IMR-90 (cell line): ENCODE measurements at regions not wholly inside any gene's neighbourhood (a gene's known extent, or its start where the extent isn't known, plus 50 kb on each side); places are given as distances from the start of the nearest gene placed in this dataset.

Experiments used
- ATAC-seq: fragments of 200-7000 bp; cut with Tn5 transposase; 2 replicates; pipeline ENCODE4 v1.9.1; 2020; ENCODE audit warnings: low read depth, mild to moderate bottlenecking, moderate library complexity
- BruUV-seq: library from RNA; stranded (reverse); fragments of 400-500 nt; replicated peaks from 2 replicates; lab custom pipeline; 2021; lab: Mats Ljungman, UMichigan
- CTCF ChIA-PET: fragments of 300-600 bp; formaldehyde crosslinking; extraction: SDS; loops from one replicate; lab custom pipeline; 2021; ENCODE audit warnings: antibody characterized with exemption; lab: Yijun Ruan, JAX
- POLR2A ChIA-PET: fragments of 300-600 bp; sonication (Branson Sonifier 250); formaldehyde crosslinking; loops from one replicate; lab custom pipeline; 2022; ENCODE audit warnings: antibody characterized with exemption; ENCODE audit not compliant: unreplicated experiment; lab: Charles Lee
- DNase-seq: peaks from one replicate; pipeline ENCODE4 v3.0.0; 2013
- H2AFZ ChIP-seq: replicated peaks from 2 replicates; pipeline ENCODE3; 2013; ENCODE audit warnings: low read length, mild to moderate bottlenecking; ENCODE audit not compliant: poor library complexity
- H2AK5ac ChIP-seq: 2 replicates; pipeline ENCODE4 v1.6.1; 2013; ENCODE audit warnings: low read depth, low read length, inconsistent platforms
- H2AK9ac ChIP-seq: replicated peaks from 2 replicates; pipeline ENCODE3; 2013; ENCODE audit warnings: mild to moderate bottlenecking, low read depth, low read length, moderate library complexity; ENCODE audit not compliant: poor library complexity
- H2BK120ac ChIP-seq: 2 replicates; pipeline ENCODE4 v1.6.1; 2013; ENCODE audit warnings: low read depth, low read length, inconsistent platforms
- H2BK15ac ChIP-seq: 3 replicates; pipeline ENCODE4 v1.6.1; 2013; ENCODE audit warnings: low read depth, low read length, inconsistent platforms
- H2BK20ac ChIP-seq: 2 replicates; pipeline ENCODE4 v1.6.1; 2013; ENCODE audit warnings: low read depth, mild to moderate bottlenecking, inconsistent platforms, low read length, moderate library complexity
- H2BK5ac ChIP-seq: 2 replicates; pipeline ENCODE4 v1.6.1; 2013; ENCODE audit warnings: mild to moderate bottlenecking, low read depth, low read length, inconsistent platforms; ENCODE audit not compliant: poor library complexity, severe bottlenecking
- H3K14ac ChIP-seq: replicated peaks from 2 replicates; pipeline ENCODE4 v1.6.1; 2013; ENCODE audit warnings: low read depth, low read length, inconsistent platforms
- H3K18ac ChIP-seq: 2 replicates; pipeline ENCODE4 v1.6.1; 2013; ENCODE audit warnings: low read depth, low read length, control low read depth
- H3K23ac ChIP-seq: 2 replicates; pipeline ENCODE4 v1.6.1; 2013; ENCODE audit warnings: low read depth, low read length, inconsistent platforms
- H3K27ac ChIP-seq: 2 replicates; pipeline ENCODE4 v1.5.1; 2013; ENCODE audit warnings: mild to moderate bottlenecking, control low read depth, low read length; ENCODE audit not compliant: insufficient read depth
- H3K27me3 ChIP-seq: 2 replicates; pipeline ENCODE4 v1.6.1; 2013; ENCODE audit warnings: low read length; ENCODE audit not compliant: control insufficient read depth, insufficient read depth
- H3K36me3 ChIP-seq: 2 replicates; pipeline ENCODE4 v1.6.1; 2013; ENCODE audit warnings: low read length, mixed read lengths; ENCODE audit not compliant: control insufficient read depth, insufficient read depth
- H3K4ac ChIP-seq: 2 replicates; pipeline ENCODE4 v1.6.1; 2013; ENCODE audit warnings: low read depth, low read length, inconsistent platforms
- H3K4me1 ChIP-seq: 2 replicates; pipeline ENCODE4 v1.6.1; 2013; ENCODE audit warnings: low read length, mixed read lengths; ENCODE audit not compliant: control insufficient read depth, insufficient read depth
- H3K4me2 ChIP-seq: 2 replicates; pipeline ENCODE4 v1.6.1; 2013; ENCODE audit warnings: low read depth, mild to moderate bottlenecking, control low read depth, low read length, moderate library complexity
- H3K4me3 ChIP-seq: 2 replicates; pipeline ENCODE4 v1.5.1; 2013; ENCODE audit warnings: low read depth, mild to moderate bottlenecking, control low read depth, low read length, moderate library complexity; ENCODE audit not compliant: insufficient read depth
- H3K56ac ChIP-seq: 2 replicates; pipeline ENCODE4 v1.6.1; 2013; ENCODE audit warnings: low read length, inconsistent platforms; ENCODE audit not compliant: insufficient read depth; ENCODE audit errors: extremely low read depth
- H3K79me1 ChIP-seq, 2 experiments: 2 replicates each; pipeline ENCODE4 v1.6.1; 2013; ENCODE audit warnings: low read length in 2 of 2, inconsistent platforms in 1 of 2, low read depth in 1 of 2
- H3K9ac ChIP-seq: 2 replicates; pipeline ENCODE4 v1.6.1; 2013; ENCODE audit warnings: low read depth, low read length, control low read depth
- H3K9me1 ChIP-seq: 2 replicates; pipeline ENCODE4 v1.6.1; 2013; ENCODE audit warnings: low read length, inconsistent platforms; ENCODE audit not compliant: insufficient read depth
- H3K9me3 ChIP-seq: 2 replicates; pipeline ENCODE4 v1.6.1; 2013; ENCODE audit warnings: low read length; ENCODE audit not compliant: control insufficient read depth, insufficient read depth
- H4K20me1 ChIP-seq: 2 replicates; pipeline ENCODE4 v1.6.1; 2013; ENCODE audit warnings: low read length, inconsistent platforms; ENCODE audit not compliant: insufficient read depth
- H4K5ac ChIP-seq: 2 replicates; pipeline ENCODE4 v1.6.1; 2013; ENCODE audit warnings: mild to moderate bottlenecking, low read depth, low read length, control low read depth
- H4K8ac ChIP-seq, 2 experiments: 2 replicates each; pipeline ENCODE4 v1.6.1; 2013; ENCODE audit warnings: low read depth in 2 of 2, low read length in 2 of 2, control low read depth in 1 of 2, inconsistent platforms in 1 of 2
- H4K91ac ChIP-seq: 2 replicates; pipeline ENCODE4 v1.6.1; 2013; ENCODE audit warnings: low read depth, low read length, inconsistent platforms; ENCODE audit not compliant: insufficient read depth
- BHLHE40 ChIP-seq: fragments of 150-350 bp; IDR thresholded peaks from 2 replicates; pipeline ENCODE4 v1.6.1; 2016; ENCODE audit warnings: mild to moderate bottlenecking, low read depth, low read length
- CEBPB ChIP-seq: IDR thresholded peaks from 2 replicates; pipeline ENCODE4 v1.6.1; 2012; ENCODE audit warnings: low read depth, low read length, improper control_type of control experiment
- CHD1 ChIP-seq: IDR thresholded peaks from 2 replicates; pipeline ENCODE4 v1.6.1; 2012; ENCODE audit warnings: low read depth, low read length, improper control_type of control experiment
- CTCF ChIP-seq: conservative IDR thresholded peaks from 2 replicates; pipeline ENCODE4 v1.5.1; 2012; ENCODE audit warnings: mild to moderate bottlenecking, low read depth, low read length, improper control_type of control experiment
- ELK1 ChIP-seq: fragments of 150-350 bp; IDR thresholded peaks from 2 replicates; pipeline ENCODE4 v1.6.1; 2016; ENCODE audit warnings: low read depth, mild to moderate bottlenecking, low read length, moderate library complexity, borderline replicate concordance
- FOS ChIP-seq: fragments of 150-350 bp; IDR thresholded peaks from 2 replicates; pipeline ENCODE4 v1.6.1; 2016; ENCODE audit warnings: low read depth, low read length
- MAFK ChIP-seq: IDR thresholded peaks from 2 replicates; pipeline ENCODE4 v1.6.1; 2012; ENCODE audit warnings: low read depth, low read length, improper control_type of control experiment
- MAZ ChIP-seq: IDR thresholded peaks from 2 replicates; pipeline ENCODE4 v1.6.1; 2012; ENCODE audit warnings: low read depth, mild to moderate bottlenecking, low read length, improper control_type of control experiment, moderate library complexity, borderline replicate concordance
- MXI1 ChIP-seq: IDR thresholded peaks from 2 replicates; pipeline ENCODE4 v1.6.1; 2012; ENCODE audit warnings: low read depth, mild to moderate bottlenecking, low read length, moderate library complexity, borderline replicate concordance
- NFE2L2 ChIP-seq: fragments of 150-350 bp; IDR thresholded peaks from 2 replicates; pipeline ENCODE4 v1.6.1; 2016; ENCODE audit warnings: low read depth, mild to moderate bottlenecking, low read length
- POLR2A ChIP-seq: IDR thresholded peaks from 2 replicates; pipeline ENCODE4 v1.6.1; 2012; ENCODE audit warnings: mild to moderate bottlenecking, low read depth, low read length
- RAD21 ChIP-seq: IDR thresholded peaks from 2 replicates; pipeline ENCODE4 v1.6.1; 2012; ENCODE audit warnings: low read length, improper control_type of control experiment
- RCOR1 ChIP-seq: IDR thresholded peaks from 2 replicates; pipeline ENCODE4 v1.6.1; 2012; ENCODE audit warnings: mild to moderate bottlenecking, low read length, improper control_type of control experiment; ENCODE audit not compliant: insufficient replicate concordance
- RFX5 ChIP-seq: IDR thresholded peaks from 2 replicates; pipeline ENCODE4 v1.8.0; 2012; ENCODE audit warnings: low read depth, mild to moderate bottlenecking, low read length, moderate library complexity
- SMC3 ChIP-seq: fragments of 150-350 bp; IDR thresholded peaks from 2 replicates; pipeline ENCODE4 v1.6.1; 2016; ENCODE audit warnings: low read depth, mild to moderate bottlenecking, antibody characterized with exemption, low read length, moderate library complexity
- WGBS, 2 experiments: methylation state at CpG; one replicate each; pipeline versions ENCODE4 v1.1.5 to v1.1.7; 2013; ENCODE audit warnings: missing lambda C conversion rate in 2 of 2; ENCODE audit not compliant: insufficient read length in 1 of 2; ENCODE audit errors: extremely low coverage in 2 of 2; 5-methylcytosine and 5-hydroxymethylcytosine counted together
- dilution Hi-C: fragments of 300-500 bp; cut with HindIII; formaldehyde crosslinking; loops from one replicate; pipeline ENCODE4 v1.14.3; 2018; ENCODE audit warnings: low sequenced_read_pairs; ENCODE audit not compliant: unreplicated experiment
- in situ Hi-C: fragments of 300-500 bp; cut with MboI; formaldehyde crosslinking; loops from 3 replicates; pipeline ENCODE4 v1.14.3; 2019; ENCODE audit warnings: low sequenced_read_pairs, inconsistent platforms, mixed read lengths
- intact Hi-C: fragments of 100-400 bp; cut with micrococcal nuclease; formaldehyde crosslinking; loops from 2 replicates; pipeline ENCODE4 v1.10.0; 2022
- TF ChIP-seq, protein P1 (sequence below): fragments of 150-350 bp; IDR thresholded peaks from 2 replicates; pipeline ENCODE4 v1.6.1; 2017; ENCODE audit warnings: mild to moderate bottlenecking, antibody characterized with exemption, low read length, low read depth

GRCh38 chr4:32470087-32470585 lies 1750.0 kb downstream of the PCDH7 start:
- H3K4me1 ChIP-seq = no peaks in the 10 kb centered on the region
- H3K27me3 ChIP-seq = no peaks in the 10 kb centered on the region
- no peak overlapping the region for H2BK15ac ChIP-seq
- no peak overlapping the region for H2AFZ ChIP-seq
- POLR2A ChIA-PET = no interaction called here
- no peak overlapping the region for H3K18ac ChIP-seq
- H4K8ac ChIP-seq = no peak overlapping the region
- no peak overlapping the region for H2BK5ac ChIP-seq
- TF ChIP-seq CHD1 (no peak), CTCF (no peak), FOS (no peak), RCOR1 (no peak), MAFK (no peak), SMC3 (no peak), MAZ (no peak), POLR2A (no peak), CEBPB (no peak), RFX5 (no peak), NFE2L2 (no peak), ELK1 (no peak), BHLHE40 (no peak), RAD21 (no peak), MXI1 (no peak)
- TF ChIP-seq, protein P1, sequence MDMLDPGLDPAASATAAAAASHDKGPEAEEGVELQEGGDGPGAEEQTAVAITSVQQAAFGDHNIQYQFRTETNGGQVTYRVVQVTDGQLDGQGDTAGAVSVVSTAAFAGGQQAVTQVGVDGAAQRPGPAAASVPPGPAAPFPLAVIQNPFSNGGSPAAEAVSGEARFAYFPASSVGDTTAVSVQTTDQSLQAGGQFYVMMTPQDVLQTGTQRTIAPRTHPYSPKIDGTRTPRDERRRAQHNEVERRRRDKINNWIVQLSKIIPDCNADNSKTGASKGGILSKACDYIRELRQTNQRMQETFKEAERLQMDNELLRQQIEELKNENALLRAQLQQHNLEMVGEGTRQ = no peak
- no peak overlapping the region for H2BK120ac ChIP-seq
- BruUV-seq = no TSS peak
- in situ Hi-C loops (no loop called here), intact Hi-C loops (no loop called here), dilution Hi-C loops (no loop called here)
- H3K79me1 ChIP-seq = no peaks in the 10 kb centered on the region
- no peaks in the 10 kb centered on the region for H3K9me1 ChIP-seq
- 0 out of 2 replicates have a peak, but pooled peaks cover 4% of the 10 kb centered on the region for H3K9me3 ChIP-seq
- H3K23ac ChIP-seq = no peak overlapping the region
- H2AK5ac ChIP-seq = no peak overlapping the region
- no peak overlapping the region for H3K56ac ChIP-seq
- H3K4ac ChIP-seq = no peak overlapping the region
- no peak for ATAC-seq
- H3K27ac ChIP-seq = no peak overlapping the region
- WGBS, 2 experiments = no CpG with 5 or more reads among the region's 1 CpG
- H3K14ac ChIP-seq = no peak overlapping the region
- H4K20me1 ChIP-seq = no peaks in the 10 kb centered on the region
- CTCF ChIA-PET = no interaction called here
- H3K36me3 ChIP-seq = no peaks in the 10 kb centered on the region
- no peak overlapping the region for H4K91ac ChIP-seq
- no peak overlapping the region for H4K5ac ChIP-seq
- no peak overlapping the region for H2AK9ac ChIP-seq
- H3K4me2 ChIP-seq = no peak overlapping the region
- H2BK20ac ChIP-seq = no peak overlapping the region
- DNase-seq = no peak
- H3K9ac ChIP-seq = no peak overlapping the region
- H3K4me3 ChIP-seq = no peak overlapping the region
